ENCODE measurements at regions not wholly inside any gene's neighbourhood (a gene's known extent, or its start where the extent isn't known, plus 50 kb on each side); places are given as distances from the start of the nearest gene placed in this dataset.

- TF ChIP-seq, protein P1, sequence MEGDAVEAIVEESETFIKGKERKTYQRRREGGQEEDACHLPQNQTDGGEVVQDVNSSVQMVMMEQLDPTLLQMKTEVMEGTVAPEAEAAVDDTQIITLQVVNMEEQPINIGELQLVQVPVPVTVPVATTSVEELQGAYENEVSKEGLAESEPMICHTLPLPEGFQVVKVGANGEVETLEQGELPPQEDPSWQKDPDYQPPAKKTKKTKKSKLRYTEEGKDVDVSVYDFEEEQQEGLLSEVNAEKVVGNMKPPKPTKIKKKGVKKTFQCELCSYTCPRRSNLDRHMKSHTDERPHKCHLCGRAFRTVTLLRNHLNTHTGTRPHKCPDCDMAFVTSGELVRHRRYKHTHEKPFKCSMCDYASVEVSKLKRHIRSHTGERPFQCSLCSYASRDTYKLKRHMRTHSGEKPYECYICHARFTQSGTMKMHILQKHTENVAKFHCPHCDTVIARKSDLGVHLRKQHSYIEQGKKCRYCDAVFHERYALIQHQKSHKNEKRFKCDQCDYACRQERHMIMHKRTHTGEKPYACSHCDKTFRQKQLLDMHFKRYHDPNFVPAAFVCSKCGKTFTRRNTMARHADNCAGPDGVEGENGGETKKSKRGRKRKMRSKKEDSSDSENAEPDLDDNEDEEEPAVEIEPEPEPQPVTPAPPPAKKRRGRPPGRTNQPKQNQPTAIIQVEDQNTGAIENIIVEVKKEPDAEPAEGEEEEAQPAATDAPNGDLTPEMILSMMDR (IDR thresholded peaks at IDR 0.05; ENCODE audit: low read length), result no peak
- TF ChIP-seq EZH2 (IDR thresholded peaks at IDR 0.05; ENCODE audit: borderline replicate concordance, low read length), result no peak
These were observed 109.4 kb upstream of the C1GALT1C1 start for GRCh38 chrX:120739300-120739699.
